ENCODE measurements at regions not wholly inside any gene's neighbourhood (a gene's known extent, or its start where the extent isn't known, plus 50 kb on each side); places are given as distances from the start of the nearest gene placed in this dataset.

- DNase-seq = no peak
These were observed 101.8 kb downstream of the SAMD9 start for GRCh38 chr7:93015779-93016481.

GRCh38 chr7:93015101-93015778 lies 102.5 kb downstream of the SAMD9 start:
- DNase-seq = no peak

- no peak for DNase-seq
These were observed 103.4 kb downstream of the SAMD9 start for GRCh38 chr7:93014410-93014809.

GRCh38 chr7:93013446-93014061 lies 104.2 kb downstream of the SAMD9 start:
- DNase-seq = no peak

- DNase-seq = no peak
These were observed 106.2 kb downstream of the SAMD9 start for GRCh38 chr7:93011351-93012294.

GRCh38 chr7:93008833-93009232 lies 108.9 kb downstream of the SAMD9 start:
- no peak for DNase-seq

GRCh38 chr7:93006480-93007095 lies 111.2 kb downstream of the SAMD9 start:
- DNase-seq = no peak

GRCh38 chr7:93004906-93005305 lies 112.9 kb downstream of the SAMD9 start:
- DNase-seq = no peak

- DNase-seq = no peak
These were observed 120.1 kb downstream of the SAMD9 start for GRCh38 chr7:92997719-92998118.

GRCh38 chr7:92997152-92997551 lies 120.6 kb downstream of the SAMD9 start:
- no peak for DNase-seq

GRCh38 chr7:92994901-92995300 lies 122.9 kb downstream of the SAMD9 start:
- no peak for DNase-seq

- DNase-seq = no peak
These were observed 124.8 kb downstream of the SAMD9 start for GRCh38 chr7:92992932-92993331.

- DNase-seq = no peak
These were observed 125.3 kb downstream of the SAMD9 start for GRCh38 chr7:92992483-92992882.

GRCh38 chr7:92991190-92991589 lies 126.6 kb downstream of the SAMD9 start:
- no peak for DNase-seq

- DNase-seq = no peak
These were observed 128.7 kb downstream of the SAMD9 start for GRCh38 chr7:92988941-92989545.

- DNase-seq = no peak
These were observed 129.7 kb downstream of the SAMD9 start for GRCh38 chr7:92988051-92988450.

- DNase-seq = no peak
These were observed 130.2 kb downstream of the SAMD9 start for GRCh38 chr7:92987538-92987937.

GRCh38 chr7:92987095-92987494 lies 130.7 kb downstream of the SAMD9 start:
- no peak for DNase-seq

- no peak for DNase-seq
These were observed 134.9 kb downstream of the SAMD9 start for GRCh38 chr7:92982928-92983327.

- no peak for DNase-seq
These were observed 140.6 kb upstream of the CDK6 start for GRCh38 chr7:92976931-92977330.

- DNase-seq = no peak
These were observed 137.6 kb upstream of the CDK6 start for GRCh38 chr7:92973974-92974373.

- DNase-seq = no peak
These were observed 136.9 kb upstream of the CDK6 start for GRCh38 chr7:92973293-92973731.
